HG02852 (cell line): ENCODE measurements at regions not wholly inside any gene's neighbourhood (a gene's known extent, or its start where the extent isn't known, plus 50 kb on each side); places are given as distances from the start of the nearest gene placed in this dataset.

Source experiments
- ATAC-seq: cut with Tn5 transposase; IDR thresholded peaks from one replicate; pipeline ENCODE4 v1.9.1; 2021; ENCODE audit warnings: mild to moderate bottlenecking, moderate library complexity; ENCODE audit not compliant: unreplicated experiment

DNA sequence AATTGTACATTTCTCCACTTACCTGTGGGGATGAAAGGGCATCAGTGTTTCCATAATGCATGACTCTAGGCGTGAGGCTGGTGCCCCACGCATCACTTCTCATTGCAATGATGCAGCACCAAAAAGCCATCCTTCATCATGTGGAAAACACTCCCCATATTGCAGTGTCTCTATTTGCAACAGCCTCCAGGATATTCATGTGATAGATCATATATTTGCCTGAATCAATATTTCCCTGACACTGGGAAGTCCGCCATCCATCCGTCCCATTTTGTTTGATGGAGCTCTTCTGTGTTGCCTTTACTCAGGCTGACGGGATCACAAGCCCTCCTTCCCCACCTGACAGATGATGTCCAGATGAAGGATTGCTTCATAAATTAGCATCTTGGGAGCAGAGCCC lies 74.5 kb upstream of the CAMK1G start:
- ATAC-seq = no peak

DNA sequence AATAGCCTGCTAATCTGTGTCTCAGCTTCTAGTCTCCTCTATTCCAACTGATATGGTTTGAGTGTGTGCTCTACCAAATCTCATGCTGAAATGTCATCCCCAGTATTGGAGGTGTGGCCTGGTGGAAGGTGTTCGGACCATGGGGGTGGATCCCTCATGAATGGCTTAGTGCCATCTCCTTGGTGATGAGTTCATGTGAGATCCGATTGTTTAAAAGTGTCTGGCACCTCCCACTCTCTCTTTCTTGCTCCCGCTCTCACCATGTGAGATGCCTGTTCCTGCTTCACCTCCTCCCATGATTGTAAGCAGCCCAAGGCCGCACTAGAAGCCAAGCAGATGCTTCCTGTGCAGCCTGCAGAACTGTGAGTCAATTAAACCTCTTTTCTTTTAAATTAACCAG lies 73.5 kb upstream of the CAMK1G start:
- no peak for ATAC-seq

DNA sequence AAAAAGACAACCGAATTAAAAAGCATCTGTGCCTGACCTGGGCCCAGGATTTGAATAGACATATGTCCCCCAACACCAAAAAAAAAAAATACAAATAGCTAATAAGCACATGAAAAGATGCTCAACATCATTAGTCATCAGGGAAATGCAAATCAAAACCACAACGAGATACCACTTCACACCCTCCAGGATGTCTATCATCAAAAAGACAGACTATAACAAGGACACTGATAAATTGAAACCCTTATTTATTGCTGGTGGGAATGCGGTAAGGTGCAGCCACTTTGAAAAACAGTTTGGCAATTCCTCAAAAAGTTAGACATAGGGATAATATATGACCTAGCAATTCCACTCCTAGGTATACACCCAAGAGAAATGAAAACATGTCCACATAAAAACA lies 72.3 kb upstream of the CAMK1G start:
- ATAC-seq = no peak

DNA sequence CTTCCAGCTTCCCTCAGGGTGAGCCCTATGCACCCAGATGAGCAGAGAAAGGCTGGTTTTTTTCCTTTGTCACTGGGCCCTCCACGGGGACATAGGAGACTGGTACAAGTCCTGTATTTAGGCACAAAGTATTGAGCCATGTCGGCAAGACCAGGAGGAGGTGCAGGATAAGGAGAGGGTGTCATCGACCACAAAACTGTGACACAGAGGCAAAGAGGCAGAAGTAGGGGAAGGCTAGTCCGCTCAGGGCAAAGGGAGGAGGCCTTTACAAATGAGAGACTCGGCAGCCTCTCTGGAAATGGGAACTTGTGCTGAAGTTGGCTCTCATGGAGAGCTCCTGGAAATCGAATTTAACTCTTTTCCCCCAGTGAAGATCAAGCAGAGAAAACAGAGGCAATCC lies 70.7 kb upstream of the CAMK1G start:
- ATAC-seq = no peak

DNA sequence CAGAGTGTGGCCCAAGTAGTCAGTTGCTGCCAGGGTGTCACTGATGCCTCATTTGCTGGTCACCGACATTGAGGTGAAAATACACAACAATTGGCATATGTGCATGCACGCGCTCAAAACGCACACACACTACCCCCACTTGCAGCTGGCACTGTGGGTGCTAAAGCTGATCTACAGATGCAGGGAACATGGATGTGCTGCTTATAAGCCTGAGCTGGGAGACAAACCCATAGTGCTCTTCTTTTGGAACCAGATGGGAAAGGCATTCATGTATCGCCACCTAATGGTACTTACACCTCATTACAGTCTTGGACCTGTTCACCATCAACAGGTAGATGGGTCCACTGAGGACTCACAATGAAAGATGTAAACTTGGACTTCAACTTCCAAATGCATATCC lies 70.3 kb upstream of the CAMK1G start:
- no peak for ATAC-seq

DNA sequence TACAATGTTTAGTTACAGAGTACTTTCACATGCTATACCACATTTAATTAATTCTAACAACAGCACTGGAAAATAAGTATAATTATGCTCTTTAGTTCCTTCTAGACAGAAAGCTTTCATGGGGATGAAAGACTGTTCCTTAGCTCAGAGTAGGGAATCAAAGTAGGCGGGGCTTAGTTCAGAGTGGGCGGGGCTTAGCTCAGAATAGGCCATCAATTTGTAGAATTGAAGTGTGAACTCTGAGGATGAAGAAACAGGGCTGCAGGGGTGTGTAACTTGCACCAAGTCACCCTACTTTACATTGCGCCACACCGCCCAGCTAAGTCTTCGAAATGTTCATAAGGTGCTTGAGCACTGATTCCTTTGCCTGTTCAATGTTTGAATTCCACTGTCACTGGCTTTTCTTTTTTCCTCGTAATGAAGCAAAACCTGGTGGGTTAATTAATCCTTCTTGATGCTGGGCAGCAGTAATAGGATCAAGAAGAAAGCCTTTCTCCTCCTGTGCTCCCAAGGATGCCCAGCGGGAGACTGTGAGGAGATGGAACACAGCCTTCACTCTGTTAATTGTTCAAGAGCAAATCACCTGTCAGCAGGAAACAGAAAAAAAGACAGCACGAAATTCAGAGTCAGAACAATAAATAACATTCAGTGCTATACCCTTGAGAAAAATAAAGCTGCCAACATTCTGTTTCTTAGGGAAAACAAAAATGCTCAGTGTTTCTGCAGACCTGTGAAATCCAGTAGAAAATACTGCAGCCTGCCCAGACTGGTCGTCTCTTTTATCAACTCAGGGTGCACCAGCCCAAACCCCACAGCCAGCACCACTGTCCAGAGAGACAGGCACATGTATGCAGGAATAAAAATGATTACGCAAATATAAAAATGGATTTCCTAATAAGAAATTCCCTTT lies 66.5 kb upstream of the CAMK1G start:
- no peak for ATAC-seq

DNA sequence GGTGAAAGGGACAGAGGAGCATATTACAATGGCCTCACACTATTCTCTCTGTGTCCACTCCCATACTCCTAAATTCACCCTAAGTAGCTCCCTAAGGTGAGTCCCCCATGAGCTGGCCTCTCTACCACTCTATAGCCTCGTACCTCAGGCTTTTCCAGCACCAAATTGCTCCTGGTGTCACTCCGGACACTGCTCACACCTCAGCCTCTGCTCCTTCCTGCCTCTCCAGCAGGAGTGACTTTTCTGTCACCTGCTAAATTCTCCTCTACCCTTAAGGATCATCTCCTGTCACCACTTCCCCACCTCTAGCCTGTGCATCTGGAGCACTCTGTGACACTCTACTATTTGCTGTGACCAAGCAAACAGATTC lies 65.8 kb upstream of the CAMK1G start:
- ATAC-seq = no peak

DNA sequence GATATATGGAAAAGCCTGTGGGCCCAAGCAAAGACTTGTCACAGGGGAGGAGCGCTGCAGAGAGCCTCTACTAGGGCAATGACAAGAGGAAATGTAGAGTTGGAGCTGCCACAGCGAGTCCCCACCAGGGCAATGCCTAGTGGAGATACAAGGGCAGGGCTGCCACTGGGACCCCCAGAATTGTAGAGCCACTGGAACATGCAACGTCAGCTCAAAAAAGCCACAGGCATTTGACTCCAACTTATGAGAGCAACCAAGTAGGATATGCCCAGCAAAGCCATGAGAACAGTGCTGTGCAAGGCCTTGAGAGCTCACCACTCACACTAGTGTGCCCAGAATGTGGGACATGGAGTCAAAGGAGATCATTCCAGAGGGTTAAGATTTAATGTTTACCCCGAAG lies 63.7 kb upstream of the CAMK1G start:
- no peak for ATAC-seq

DNA sequence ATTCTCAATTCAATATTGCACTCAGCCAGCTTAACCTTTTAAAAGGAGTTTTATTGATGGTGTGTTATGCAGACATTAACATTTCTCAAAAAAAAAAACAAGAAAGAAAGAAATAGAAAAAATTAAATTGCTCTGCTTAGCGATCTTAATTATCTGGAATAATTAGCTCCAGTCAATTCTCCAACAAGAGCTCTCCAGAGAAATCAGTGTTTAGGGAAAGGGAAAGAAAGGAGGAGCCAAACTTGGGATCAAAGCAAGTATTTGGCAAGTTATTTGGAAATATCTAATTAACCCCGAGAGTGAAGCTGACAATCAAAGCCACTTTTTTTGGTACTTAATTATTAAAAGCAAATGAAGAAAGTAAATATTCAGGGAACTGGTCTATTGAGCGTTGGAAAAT lies 60.7 kb upstream of the CAMK1G start:
- ATAC-seq = no peak

DNA sequence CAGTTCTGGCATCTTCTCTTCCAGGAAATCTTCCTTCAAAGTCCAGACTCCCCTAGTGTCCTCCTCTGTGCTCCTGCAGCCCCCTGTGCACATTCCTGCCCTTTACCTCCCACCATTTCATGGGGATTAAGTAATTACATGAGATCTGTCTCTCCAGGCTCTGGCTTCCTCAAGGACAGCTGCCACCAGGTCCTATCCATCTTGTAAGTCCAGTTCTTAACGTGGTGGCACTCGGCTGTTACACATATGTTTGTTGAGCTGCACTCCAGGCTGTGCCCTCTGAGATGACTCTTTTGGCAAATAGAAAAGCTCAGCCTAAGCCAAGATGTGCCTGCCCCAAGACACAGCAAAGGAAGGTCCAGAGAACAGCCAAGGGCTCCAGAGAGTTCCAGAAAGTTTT lies 57.4 kb upstream of the CAMK1G start:
- no peak for ATAC-seq

DNA sequence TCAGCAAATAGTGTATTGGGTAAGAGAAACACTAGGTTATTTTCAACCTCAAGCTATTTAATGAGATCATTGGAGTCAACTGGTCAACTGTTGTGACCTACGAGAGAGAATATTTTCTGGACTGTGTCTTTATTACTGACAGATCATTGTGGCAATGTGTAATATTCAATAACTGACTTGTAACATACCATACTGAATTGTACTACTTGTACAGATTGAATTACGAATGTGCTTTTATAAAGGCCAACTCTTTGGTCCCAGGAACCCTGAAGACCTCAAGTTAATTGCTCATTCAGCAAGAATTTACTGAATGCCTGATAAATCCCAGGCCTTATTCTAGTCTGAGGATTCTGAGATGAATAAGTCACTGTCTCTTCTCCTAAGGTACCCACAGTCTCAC lies 56.1 kb upstream of the CAMK1G start:
- no peak for ATAC-seq

DNA sequence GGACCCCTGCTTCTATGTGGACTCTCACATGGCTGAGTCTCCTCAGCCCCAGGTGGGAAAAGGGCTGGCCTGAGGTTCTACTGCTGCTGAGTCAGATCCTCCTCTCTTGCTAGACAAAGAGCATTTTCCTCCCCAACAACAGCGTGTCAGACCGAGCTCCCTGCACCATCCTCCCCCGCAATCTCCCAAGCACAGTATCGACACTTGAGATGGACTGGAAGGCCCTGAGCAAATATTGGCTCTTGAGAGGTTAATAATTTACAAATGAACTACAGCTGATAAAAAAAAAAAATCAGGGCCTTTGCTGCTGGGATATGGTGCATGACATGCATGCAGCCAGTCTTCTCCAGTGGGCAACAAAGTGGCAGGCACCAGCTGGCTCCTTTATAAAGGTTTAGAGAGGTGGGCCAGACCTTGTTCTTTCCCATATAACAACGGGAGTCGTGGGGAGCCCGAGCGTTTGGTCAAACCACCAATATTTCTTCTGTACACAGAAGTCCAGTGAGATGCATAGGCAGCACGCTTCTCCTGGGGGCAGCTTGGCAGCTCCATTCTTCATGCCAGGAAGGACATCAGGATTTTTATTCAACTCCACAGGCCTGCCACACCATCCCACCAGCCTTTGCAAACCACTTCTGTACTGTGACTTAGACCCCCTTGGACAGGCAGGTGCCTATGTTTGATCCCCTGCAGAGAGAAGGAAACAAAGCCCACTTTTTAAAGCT lies 55.4 kb upstream of the CAMK1G start:
- ATAC-seq = no peak

DNA sequence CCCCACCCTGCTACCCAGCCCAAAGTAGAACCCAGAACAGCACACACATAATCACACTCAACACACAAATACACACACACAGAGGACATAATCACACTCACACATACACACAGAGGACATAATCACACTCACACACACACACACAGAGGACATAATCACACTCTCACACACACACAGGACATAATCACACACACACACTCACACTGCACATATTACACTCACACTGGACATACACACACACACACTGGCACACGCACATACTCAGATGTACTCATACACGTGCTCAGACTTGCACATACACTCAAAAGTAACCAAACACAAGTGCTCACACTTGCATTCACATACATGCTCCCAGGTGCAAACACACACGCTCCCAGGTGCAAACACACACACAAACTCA lies 54.3 kb upstream of the CAMK1G start:
- ATAC-seq = no peak

DNA sequence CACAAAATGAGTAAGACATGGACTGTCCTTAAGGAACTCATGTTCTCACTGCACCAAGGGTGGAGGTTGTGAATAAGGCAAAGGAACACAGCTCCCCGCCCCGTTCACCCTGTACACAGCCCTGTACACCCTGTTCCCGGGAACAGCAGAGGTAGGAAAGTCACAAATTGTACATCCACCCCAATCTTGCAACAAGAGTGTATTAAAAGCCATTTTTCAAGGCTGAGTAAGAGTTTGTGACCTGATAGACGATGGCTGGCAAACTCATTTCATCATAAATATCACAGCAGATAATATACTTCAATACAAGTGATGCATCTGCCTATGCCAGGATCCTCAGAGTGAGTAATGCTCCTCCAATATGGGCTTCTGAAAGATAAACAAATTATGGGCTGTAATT lies 52.5 kb upstream of the CAMK1G start:
- no peak for ATAC-seq

DNA sequence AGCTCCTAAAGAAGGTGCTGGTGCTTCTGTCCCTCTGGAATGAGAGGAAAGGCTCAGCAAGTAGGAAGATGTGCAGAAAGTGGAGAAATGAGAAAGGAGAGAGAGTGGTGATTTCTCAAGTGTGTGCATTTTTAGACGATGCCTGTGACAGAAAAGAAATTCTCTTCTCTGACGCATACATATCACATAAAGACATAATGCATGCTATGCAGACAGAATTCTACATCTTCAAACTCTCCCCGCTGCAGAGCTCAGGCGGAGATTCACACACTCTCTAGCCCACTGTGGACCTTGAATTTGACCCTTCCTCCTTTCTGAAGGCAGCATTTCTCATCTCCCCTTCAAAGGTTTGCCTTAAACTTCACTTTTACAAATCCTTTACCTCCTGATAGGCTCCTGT lies 52.0 kb upstream of the CAMK1G start:
- no peak for ATAC-seq
